HepG2 (cell line): ENCODE measurements at regions not wholly inside any gene's neighbourhood (a gene's known extent, or its start where the extent isn't known, plus 50 kb on each side); places are given as distances from the start of the nearest gene placed in this dataset.

ENCODE experiments used
- ATAC-seq: fragments of 200-7000 bp; cut with Tn5 transposase; 3 replicates; pipeline ENCODE4 v1.9.1; 2020; ENCODE audit warnings: mild to moderate bottlenecking, moderate library complexity
- BruUV-seq: library from RNA; stranded (reverse); fragments of 400-500 nt; replicated peaks from 2 replicates; lab custom pipeline; 2021; lab: Mats Ljungman, UMichigan
- CTCF ChIA-PET: fragments of 300-600 bp; formaldehyde crosslinking; extraction: SDS; loops from one replicate; lab custom pipeline; 2021; ENCODE audit warnings: low total read pairs, inconsistent platforms, low intra/inter-chr PET ratio; lab: Yijun Ruan, JAX
- POLR2A ChIA-PET: fragments of 350-600 bp; sonication (Branson Sonifier 250); formaldehyde crosslinking; loops from one replicate; lab custom pipeline; 2020; ENCODE audit warnings: antibody characterized with exemption, inconsistent platforms; lab: Yijun Ruan, JAX
- DNase-seq: peaks from one replicate; pipeline ENCODE4 v3.0.0-alpha.2; 2015; ENCODE audit warnings: low spot score
- FAIRE-seq: peaks from 3 replicates; lab custom pipeline; 2011; peaks lifted over from hg19 to GRCh38; lab: Jason Lieb, UNC
- H2AFZ ChIP-seq: one replicate; pipeline ENCODE4 v1.6.1; 2011; ENCODE audit warnings: low read length, inconsistent platforms
- H3K27ac ChIP-seq: fragments of 300-600 bp; 3 replicates; pipeline ENCODE4 v1.8.0; 2011; ENCODE audit warnings: mixed run types, mild to moderate bottlenecking, mixed read lengths, low read length, inconsistent platforms; ENCODE audit not compliant: insufficient read depth; ENCODE audit errors: extremely low read length
- H3K27me3 ChIP-seq, 2 experiments: fragments of 200-600 bp in 1 of 2; 2 replicates in 1 of 2; 3 replicates in 1 of 2; pipeline versions ENCODE4 v1.6.0 to v1.8.0; 2011; ENCODE audit warnings: low read length in 2 of 2, mild to moderate bottlenecking in 2 of 2, moderate library complexity in 2 of 2, inconsistent platforms in 1 of 2; ENCODE audit not compliant: insufficient read depth in 2 of 2, control insufficient read depth in 1 of 2
- H3K36me3 ChIP-seq, 2 experiments: fragments of 200-600 bp in 1 of 2; replicated peaks in 1 of 2; 2 replicates in 1 of 2; 3 replicates in 1 of 2; pipeline versions ENCODE4 v1.5.1 to v1.8.0; 2011; ENCODE audit warnings: low read length in 2 of 2, inconsistent platforms in 1 of 2; ENCODE audit not compliant: insufficient read depth in 2 of 2, control insufficient read depth in 1 of 2
- H3K4me1 ChIP-seq: 2 replicates; pipeline ENCODE4 v1.5.1; 2012; ENCODE audit warnings: low read length, inconsistent platforms; ENCODE audit not compliant: insufficient read depth
- H3K4me2 ChIP-seq: 2 replicates; pipeline ENCODE4 v1.6.0; 2011; ENCODE audit warnings: low read depth, low read length, inconsistent platforms
- H3K4me3 ChIP-seq, 3 experiments: fragments of 200-600 bp in 1 of 3; sonication (generic), shearing (Covaris generic) in 1 of 3; replicated peaks in 1 of 3; 2 replicates each; pipeline ENCODE4 v1.5.1; 2011 to 2016; ENCODE audit warnings: low read length in 3 of 3, inconsistent platforms in 2 of 3, low read depth in 2 of 3, mild to moderate bottlenecking in 2 of 3, control low read depth in 1 of 3, mixed read lengths in 1 of 3; ENCODE audit not compliant: insufficient read depth in 1 of 3
- H3K79me2 ChIP-seq: one replicate; pipeline ENCODE4 v1.6.1; 2011; ENCODE audit warnings: low read length, inconsistent platforms; ENCODE audit not compliant: insufficient read depth
- H3K9ac ChIP-seq: 2 replicates; pipeline ENCODE4 v1.6.0; 2011; ENCODE audit warnings: mild to moderate bottlenecking, low read depth, low read length, inconsistent platforms; ENCODE audit not compliant: insufficient read depth
- H3K9me3 ChIP-seq: 2 replicates; pipeline ENCODE4 v1.5.1; 2012; ENCODE audit warnings: mild to moderate bottlenecking, low read length
- H4K20me1 ChIP-seq: 2 replicates; pipeline ENCODE4 v1.6.0; 2011; ENCODE audit warnings: inconsistent platforms, mild to moderate bottlenecking, low read length, moderate library complexity; ENCODE audit not compliant: insufficient read depth
- ARNT2 ChIP-seq: sonication (generic); formaldehyde crosslinking; IDR thresholded peaks from 2 replicates; pipeline ENCODE4 v1.8.0; 2022; ENCODE audit warnings: mild to moderate bottlenecking, low read depth, missing genetic modification reagents, moderate library complexity
- ATF2 ChIP-seq: sonication (generic); formaldehyde crosslinking; IDR thresholded peaks from 2 replicates; pipeline ENCODE4 v1.4.0; 2020; ENCODE audit warnings: missing genetic modification reagents
- ATRX ChIP-seq: sonication (generic); formaldehyde crosslinking; IDR thresholded peaks from 2 replicates; pipeline ENCODE4 v1.4.0; 2020; ENCODE audit warnings: missing genetic modification reagents, borderline replicate concordance
- CC2D1A ChIP-seq: sonication (generic); formaldehyde crosslinking; IDR thresholded peaks from 2 replicates; pipeline ENCODE4 v1.8.1; 2023; ENCODE audit warnings: mild to moderate bottlenecking, missing genetic modification reagents
- CEBPG ChIP-seq: IDR thresholded peaks from 2 replicates; pipeline ENCODE4 v1.6.1; 2016
- ISX ChIP-seq: sonication (generic); formaldehyde crosslinking; conservative IDR thresholded peaks from 2 replicates; pipeline ENCODE4 v1.5.0; 2020; ENCODE audit warnings: missing genetic modification reagents
- SMAD3 ChIP-seq: sonication (generic); formaldehyde crosslinking; IDR thresholded peaks from 2 replicates; pipeline ENCODE4 v1.4.0; 2020; ENCODE audit warnings: missing genetic modification reagents
- ZNF251 ChIP-seq: sonication (generic); formaldehyde crosslinking; IDR thresholded peaks from 2 replicates; pipeline ENCODE4 v1.9.0; 2021; ENCODE audit warnings: mild to moderate bottlenecking, missing genetic modification reagents
- ZNF331 ChIP-seq: sonication (generic); formaldehyde crosslinking; IDR thresholded peaks from 2 replicates; pipeline ENCODE4 v1.4.0; 2020; ENCODE audit warnings: missing genetic modification reagents
- ZNF563 ChIP-seq: sonication (generic); formaldehyde crosslinking; IDR thresholded peaks from 2 replicates; pipeline ENCODE4 v1.8.0; 2022; ENCODE audit warnings: mild to moderate bottlenecking, moderate library complexity, missing genetic modification reagents
- ZNF773 ChIP-seq: sonication (generic); formaldehyde crosslinking; IDR thresholded peaks from 2 replicates; pipeline ENCODE4 v1.4.0; 2020; ENCODE audit warnings: missing genetic modification reagents, borderline replicate concordance
- ZNF776 ChIP-seq: sonication (generic); formaldehyde crosslinking; IDR thresholded peaks from 2 replicates; pipeline ENCODE4 v1.4.0; 2020; ENCODE audit warnings: mild to moderate bottlenecking, missing genetic modification reagents
- ZNF780A ChIP-seq: sonication (generic); formaldehyde crosslinking; IDR thresholded peaks from 2 replicates; pipeline ENCODE4 v1.8.0; 2022; ENCODE audit warnings: mild to moderate bottlenecking, missing genetic modification reagents, moderate library complexity
- ZNF878 ChIP-seq: sonication (generic); formaldehyde crosslinking; IDR thresholded peaks from 2 replicates; pipeline ENCODE4 v1.8.1; 2023; ENCODE audit warnings: mild to moderate bottlenecking, missing genetic modification reagents, moderate library complexity
- WGBS: methylation state at CpG from one replicate; pipeline ENCODE4 v1.1.6; 2017; ENCODE audit warnings: low lambda C conversion rate; 5-methylcytosine and 5-hydroxymethylcytosine counted together
- in situ Hi-C: cut with HindIII; loops from 2 replicates; pipeline ENCODE4 v1.10.0; 2017; ENCODE audit warnings: low pct_unique_long_range_greater_than_20kb; ENCODE audit not compliant: extremely low pct_ligation_motif_present
- intact Hi-C: fragments of 100-400 bp; cut with micrococcal nuclease; formaldehyde crosslinking; loops from one replicate; pipeline ENCODE4 v1.10.0; 2022; ENCODE audit not compliant: unreplicated experiment
- TF ChIP-seq, protein P1 (sequence below): IDR thresholded peaks from 2 replicates; pipeline ENCODE4 v1.6.1; 2012; ENCODE audit warnings: inconsistent platforms

- Histone ChIP-seq H2AFZ (no peak overlapping the region), H3K36me3 (no peaks in the 10 kb centered on the region), H3K9ac (no peak overlapping the region), H4K20me1 (no peaks in the 10 kb centered on the region), H3K27me3 (no peaks in the 10 kb centered on the region), H3K27ac (no peak overlapping the region), H3K4me3 (no peak overlapping the region), H3K79me2 (no peaks in the 10 kb centered on the region), H3K9me3 (no peaks in the 10 kb centered on the region), H3K4me2 (no peak overlapping the region), H3K4me1 (no peaks in the 10 kb centered on the region)
- WGBS: 22% methylated on average over 3 of the region's 12 CpGs
- BruUV-seq: no TSS peak
- TF ChIP-seq ATRX (CRISPR knock-in tag) (no peak), ARNT2 (CRISPR knock-in tag) (no peak), ATF2 (CRISPR knock-in tag) (no peak), ZNF331 (CRISPR knock-in tag) (no peak), ZNF780A (CRISPR knock-in tag) (no peak), CEBPG (CRISPR knock-in tag) (no peak), ZNF773 (no peak), ISX (CRISPR knock-in tag) (no peak), ZNF251 (CRISPR knock-in tag) (no peak), SMAD3 (CRISPR knock-in tag) (no peak), ZNF878 (CRISPR knock-in tag) (no peak), ZNF776 (CRISPR knock-in tag) (no peak), CC2D1A (CRISPR knock-in tag) (no peak), ZNF563 (CRISPR knock-in tag) (no peak)
- TF ChIP-seq, protein P1, sequence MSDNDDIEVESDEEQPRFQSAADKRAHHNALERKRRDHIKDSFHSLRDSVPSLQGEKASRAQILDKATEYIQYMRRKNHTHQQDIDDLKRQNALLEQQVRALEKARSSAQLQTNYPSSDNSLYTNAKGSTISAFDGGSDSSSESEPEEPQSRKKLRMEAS: no peak
- ChIA-PET CTCF (no interaction called here), POLR2A (no interaction called here)
- in situ Hi-C loops: no loop called here
- ATAC-seq (no peak), DNase-seq (no peak), FAIRE-seq (no peak)
- intact Hi-C loops: no loop called here
These were observed 94.2 kb downstream of the PJA1 start for GRCh38 chrX:69070949-69071650.
